NOMO-1 treated with dmso at 0.1 percent for 144 hours (cell line): ENCODE measurements at regions not wholly inside any gene's neighbourhood (a gene's known extent, or its start where the extent isn't known, plus 50 kb on each side); places are given as distances from the start of the nearest gene placed in this dataset.
A peak's percentile ranks its signal among the peaks of the same experiment; 100 is the strongest.

Source experiments
- DNase-seq: peaks from one replicate; lab custom pipeline; 2025; ENCODE audit not compliant: unreplicated experiment; lab: John Stamatoyannopoulos, UW

- no peak for DNase-seq
Observed at GRCh38 chr5:52710310-52710971, 77.3 kb upstream of the ITGA1 start.

- DNase-seq, result no peak
Observed at GRCh38 chr5:52710972-52711596, 76.6 kb upstream of the ITGA1 start.

- no peak for DNase-seq
Observed at GRCh38 chr5:52712354-52712753, 75.4 kb upstream of the ITGA1 start.

GRCh38 chr5:52725065-52725746 lies 62.5 kb upstream of the ITGA1 start:
- DNase-seq, result peak; percentile 34

- no peak for DNase-seq
Observed at GRCh38 chr5:52725808-52726207, 61.9 kb upstream of the ITGA1 start.

GRCh38 chr5:52727020-52727419 lies 60.7 kb upstream of the ITGA1 start:
- no peak for DNase-seq

GRCh38 chr5:52727576-52727975 lies 60.1 kb upstream of the ITGA1 start:
- DNase-seq, result no peak

GRCh38 chr5:52728224-52728623 lies 59.5 kb upstream of the ITGA1 start:
- DNase-seq, result no peak

- DNase-seq, result no peak
Observed at GRCh38 chr5:52728686-52729085, 59.0 kb upstream of the ITGA1 start.

- no peak for DNase-seq
Observed at GRCh38 chr5:52731274-52732027, 56.3 kb upstream of the ITGA1 start.

GRCh38 chr5:52734557-52734956 lies 53.2 kb upstream of the ITGA1 start:
- DNase-seq, result no peak

GRCh38 chr5:52735139-52735538 lies 52.6 kb upstream of the ITGA1 start:
- DNase-seq, result no peak
